NCI-H1436 (cell line): ENCODE measurements at regions not wholly inside any gene's neighbourhood (a gene's known extent, or its start where the extent isn't known, plus 50 kb on each side); places are given as distances from the start of the nearest gene placed in this dataset.
"Not testable (repeated sequence)": the region's sequence is repeated elsewhere in the genome, so short reads cannot be mapped to it uniquely, and the experiment has no call there.

Source experiments
- DNase-seq: peaks from one replicate; lab custom pipeline; 2025; lab: John Stamatoyannopoulos, UW

- DNase-seq = no peak
Measured at GRCh38 chr2:130289780-130290179, 52.9 kb upstream of the IMP4 start.

DNA sequence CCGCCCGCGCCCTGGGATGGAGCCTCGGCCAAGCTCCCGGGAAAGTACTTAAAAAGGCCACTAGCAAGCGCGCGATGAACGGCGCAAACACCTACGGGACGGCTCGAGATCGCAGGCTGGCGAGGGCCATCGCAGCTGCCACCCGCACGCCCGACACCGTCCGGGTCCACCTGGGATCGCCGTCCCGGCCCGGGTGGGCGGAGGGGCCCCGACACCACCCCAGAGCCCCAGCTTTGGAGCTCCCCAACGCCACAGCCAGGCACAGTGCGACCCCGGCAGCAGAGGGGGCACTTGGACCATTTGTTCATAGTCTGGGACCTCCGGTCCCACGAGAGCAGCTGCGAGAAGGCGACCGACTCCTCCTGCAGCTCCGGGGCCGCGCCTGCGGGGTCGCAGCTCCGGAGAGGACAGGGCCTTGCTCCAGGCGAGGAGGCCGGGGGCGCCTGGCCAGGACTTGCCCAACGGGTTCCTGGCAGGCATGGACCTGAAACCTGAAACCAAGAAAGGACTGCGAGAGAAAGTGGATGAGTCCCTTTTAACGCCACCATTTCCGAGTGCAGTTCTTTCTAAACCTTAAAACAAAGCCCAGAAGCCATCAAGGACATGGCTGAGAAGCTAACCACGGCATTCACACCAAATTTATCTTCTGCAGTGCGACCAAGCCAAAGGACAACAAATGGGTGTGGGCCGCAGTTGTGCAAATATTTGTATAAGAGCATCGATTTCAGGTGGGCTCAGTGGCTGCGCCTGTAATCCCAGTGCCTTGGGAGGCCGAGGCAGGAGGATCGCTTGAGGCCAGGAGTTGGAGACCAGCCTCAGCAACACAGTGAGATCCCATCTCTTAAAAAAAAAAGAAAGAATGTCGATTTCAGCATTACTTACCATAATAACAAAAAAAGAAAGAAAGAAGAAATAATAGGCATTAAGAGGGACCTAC lies 54.0 kb upstream of the IMP4 start:
- no peak for DNase-seq

- DNase-seq = no peak
Measured at GRCh38 chr2:130287656-130288026, 55.1 kb upstream of the IMP4 start.

GRCh38 chr2:130286983-130287655 lies 55.6 kb upstream of the IMP4 start:
- no peak for DNase-seq

GRCh38 chr2:130283341-130283869 lies 59.3 kb upstream of the IMP4 start:
- DNase-seq = not testable (repeated sequence)

DNA sequence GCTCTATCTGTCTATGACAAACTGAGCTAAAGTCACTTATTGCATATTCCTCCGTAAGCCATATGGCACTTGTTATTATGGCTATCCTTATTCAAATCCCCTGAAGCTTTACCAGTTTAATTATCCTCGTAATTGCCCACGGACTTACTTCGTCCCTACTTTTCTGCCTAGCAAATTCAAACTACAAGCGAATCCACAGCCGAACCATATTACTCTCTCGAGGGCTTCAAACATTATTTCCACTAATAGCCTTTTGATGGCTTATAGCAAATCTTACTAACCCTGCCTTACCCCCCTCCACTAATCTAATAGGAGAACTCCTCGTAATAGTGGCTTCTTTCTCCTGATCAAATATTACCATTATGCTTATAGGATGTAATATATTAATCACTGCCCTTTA lies 63.1 kb upstream of the IMP4 start:
- DNase-seq = not testable (repeated sequence)

GRCh38 chr2:130268333-130268732 lies 70.1 kb upstream of the TUBA3E start:
- DNase-seq = not testable (repeated sequence)

DNA sequence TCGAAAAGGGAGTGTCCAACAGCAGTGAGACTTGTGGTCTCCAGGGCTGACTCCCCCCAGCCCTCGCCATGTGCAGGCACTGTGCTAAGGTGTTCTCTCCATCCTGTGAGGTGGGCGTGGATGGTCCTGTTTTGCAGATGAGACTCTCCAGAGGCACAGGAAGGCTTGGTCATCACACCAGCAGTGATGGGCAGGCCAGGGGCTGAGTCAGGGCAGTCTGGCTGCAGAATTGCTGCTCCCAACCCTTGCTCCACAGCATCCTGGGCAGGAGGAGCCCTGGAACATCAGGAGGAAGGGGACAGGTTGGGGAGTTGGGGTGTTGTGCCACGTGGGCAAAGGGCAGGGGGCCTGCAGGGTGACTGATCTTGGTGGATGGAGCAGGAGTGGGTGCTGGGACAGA lies 69.3 kb upstream of the TUBA3E start:
- DNase-seq = not testable (repeated sequence)

DNA sequence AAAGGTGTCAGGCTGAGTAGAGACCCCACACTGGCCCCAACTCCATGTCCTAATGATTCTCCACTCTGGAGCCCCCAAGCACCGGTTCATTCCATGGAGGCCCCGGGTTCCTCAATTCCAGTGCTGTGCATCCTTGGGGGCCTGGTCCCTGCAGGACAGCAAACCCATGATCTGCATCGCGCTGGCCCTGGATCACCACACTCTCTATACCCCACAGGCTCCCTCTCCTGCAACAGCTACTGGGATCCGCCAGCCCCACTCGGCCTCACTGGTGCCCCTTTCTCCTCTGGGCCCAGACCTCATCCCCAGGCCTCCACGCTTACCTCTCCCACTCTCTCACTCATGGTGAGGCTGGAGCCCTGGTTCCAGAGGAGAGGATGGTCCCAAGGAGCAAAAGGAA lies 68.6 kb upstream of the TUBA3E start:
- DNase-seq = not testable (repeated sequence)

DNA sequence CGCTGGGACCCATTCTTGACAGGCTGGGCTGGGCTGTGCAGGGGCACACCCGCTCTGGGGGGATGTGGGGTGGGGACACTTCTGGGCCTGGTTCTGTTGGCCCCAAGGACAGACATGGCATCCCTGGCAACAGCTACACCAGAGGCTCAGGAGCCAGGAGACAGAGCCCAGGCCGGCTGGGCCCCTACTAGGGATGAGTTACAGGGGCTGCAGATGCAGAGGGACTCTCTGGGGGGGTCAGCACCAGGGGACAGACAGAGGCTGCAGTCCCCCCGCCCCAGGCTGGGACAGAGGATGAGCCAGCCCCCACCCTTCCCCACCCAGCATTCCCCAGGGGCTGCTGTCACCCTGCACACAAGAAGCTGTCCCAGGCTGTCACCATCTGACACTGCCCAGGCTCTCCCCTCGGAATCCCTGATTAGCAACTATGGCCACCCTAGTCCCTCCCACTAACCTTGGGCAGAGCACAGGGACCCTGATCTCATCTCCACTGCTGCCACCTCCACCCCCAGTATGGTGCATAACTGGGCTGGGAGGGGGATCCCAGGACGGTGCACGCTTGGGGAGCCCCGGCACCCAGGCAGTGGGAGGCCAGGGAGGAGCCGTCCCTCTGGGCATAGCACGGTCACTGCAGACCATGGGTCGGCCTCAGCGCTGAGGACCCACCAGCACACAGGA lies 67.5 kb upstream of the TUBA3E start:
- DNase-seq = not testable (repeated sequence)

- not testable (repeated sequence) for DNase-seq
Measured at GRCh38 chr2:130264901-130265320, 66.7 kb upstream of the TUBA3E start.

GRCh38 chr2:130264501-130264900 lies 66.3 kb upstream of the TUBA3E start:
- no peak for DNase-seq

- no peak for DNase-seq
Measured at GRCh38 chr2:130264046-130264445, 65.8 kb upstream of the TUBA3E start.

- no peak for DNase-seq
Measured at GRCh38 chr2:130263606-130264005, 65.4 kb upstream of the TUBA3E start.

DNA sequence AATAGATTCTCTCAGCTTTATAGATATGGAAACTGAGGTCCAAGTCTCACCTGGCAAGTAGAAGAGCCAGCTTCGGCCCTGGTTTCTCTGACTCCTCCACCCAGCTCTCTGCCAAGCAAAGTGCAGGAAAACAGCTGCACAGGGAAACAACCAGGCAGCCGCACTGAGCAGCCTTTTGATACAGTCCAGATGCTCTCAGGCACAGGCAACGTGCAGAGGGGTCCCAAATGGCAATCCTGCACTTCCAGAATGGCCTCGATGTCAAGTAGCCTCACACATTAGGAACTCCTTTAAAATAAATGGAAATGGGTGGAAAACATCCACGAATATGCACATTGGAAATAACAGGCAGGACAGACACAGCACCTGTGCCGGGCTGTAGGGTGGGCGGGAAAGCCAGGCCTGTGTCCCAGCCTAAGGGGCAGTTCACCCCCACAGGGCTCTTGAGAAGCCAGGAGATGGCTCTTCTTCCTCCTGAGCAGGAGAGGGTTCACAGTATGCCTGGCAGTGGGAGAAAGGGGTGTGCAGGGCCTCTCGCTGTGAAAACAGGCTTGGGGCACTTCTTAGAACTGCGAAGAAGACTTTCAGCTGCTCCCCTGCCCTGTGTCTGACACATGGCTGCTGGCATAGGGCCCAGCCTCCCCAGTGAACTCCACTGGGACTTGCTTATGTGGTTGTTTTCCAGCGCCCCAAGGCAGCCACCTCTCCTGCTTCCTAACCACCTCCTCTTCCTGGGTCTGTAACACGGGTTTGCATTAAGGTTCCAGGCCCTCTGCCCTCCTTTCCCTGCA lies 63.9 kb upstream of the TUBA3E start:
- DNase-seq = peak; percentile 11

DNA sequence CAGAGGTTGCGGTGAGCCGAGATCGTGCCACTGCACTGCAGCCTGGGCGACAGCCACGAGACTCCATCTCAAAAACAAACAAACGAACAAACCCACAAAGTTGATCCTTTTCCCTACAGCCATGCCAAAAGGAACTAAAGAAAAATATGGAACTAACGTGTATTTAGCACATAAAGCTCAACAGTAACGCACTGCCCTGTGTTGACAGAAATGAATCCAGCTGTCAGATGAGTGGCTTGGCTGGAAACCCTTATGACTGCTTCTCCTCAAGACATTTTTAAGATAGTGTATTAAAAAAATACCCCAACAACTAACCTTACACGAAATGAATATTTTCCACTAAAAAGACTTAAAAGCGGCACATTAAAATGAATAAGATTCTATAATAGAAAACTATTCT lies 62.9 kb upstream of the TUBA3E start:
- DNase-seq = no peak

GRCh38 chr2:130259594-130259993 lies 61.4 kb upstream of the TUBA3E start:
- DNase-seq = no peak

DNA sequence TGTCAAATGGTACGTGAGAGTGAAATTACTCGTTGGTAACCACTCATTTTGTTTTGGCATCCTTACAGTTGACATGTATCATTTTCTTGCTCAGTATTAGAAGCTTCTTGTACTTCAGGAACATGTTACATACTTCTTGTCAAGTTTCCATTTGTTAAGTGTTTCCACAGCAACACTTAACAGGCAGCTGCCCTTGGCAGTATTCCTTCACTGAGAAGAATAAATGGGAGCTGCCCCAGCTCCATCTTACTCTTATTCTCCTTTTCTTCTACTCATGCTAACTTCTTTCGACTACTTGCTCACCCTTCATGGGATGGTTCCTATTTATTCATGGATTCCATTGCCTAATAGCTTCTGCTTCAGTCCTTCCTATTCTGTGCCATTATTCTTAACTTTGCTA lies 60.1 kb upstream of the TUBA3E start:
- DNase-seq = no peak

DNA sequence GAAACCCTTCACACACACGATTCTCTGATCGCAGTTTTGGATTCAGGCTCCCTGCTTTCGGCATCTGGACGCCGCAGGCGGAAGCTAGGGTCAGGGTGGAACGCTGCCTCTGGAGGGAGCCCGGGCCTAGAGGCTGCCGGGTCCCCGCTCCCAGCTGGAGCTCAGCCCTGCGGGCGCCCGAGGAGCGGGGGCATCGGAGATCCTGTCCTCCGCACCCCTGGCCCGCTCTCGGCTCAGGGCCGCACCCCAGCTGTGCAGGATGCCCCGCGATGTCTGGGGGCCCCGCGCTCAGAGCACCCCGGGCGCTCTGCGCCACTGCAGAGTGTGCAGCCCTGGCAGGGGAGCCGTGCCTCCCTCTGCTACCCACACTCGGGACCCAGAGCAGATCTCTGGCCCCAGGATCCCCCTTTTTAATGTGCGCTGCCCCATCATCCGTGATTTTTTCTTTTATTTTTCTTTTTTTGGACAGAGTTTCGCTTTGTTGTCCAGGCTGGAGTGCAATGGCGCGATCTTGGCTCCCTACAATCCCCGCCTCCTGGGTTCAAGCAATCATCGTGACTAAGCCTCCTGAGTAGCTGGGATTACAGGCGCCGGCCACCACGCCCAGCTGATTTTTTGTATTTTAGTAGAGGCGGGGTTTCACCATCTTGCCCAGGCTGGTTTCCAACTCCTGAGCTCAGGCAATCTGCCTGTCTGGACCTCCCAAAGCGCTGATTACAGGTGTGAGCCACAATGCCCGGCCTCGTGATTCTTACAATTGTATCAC lies 54.8 kb upstream of the TUBA3E start:
- DNase-seq = no peak

DNA sequence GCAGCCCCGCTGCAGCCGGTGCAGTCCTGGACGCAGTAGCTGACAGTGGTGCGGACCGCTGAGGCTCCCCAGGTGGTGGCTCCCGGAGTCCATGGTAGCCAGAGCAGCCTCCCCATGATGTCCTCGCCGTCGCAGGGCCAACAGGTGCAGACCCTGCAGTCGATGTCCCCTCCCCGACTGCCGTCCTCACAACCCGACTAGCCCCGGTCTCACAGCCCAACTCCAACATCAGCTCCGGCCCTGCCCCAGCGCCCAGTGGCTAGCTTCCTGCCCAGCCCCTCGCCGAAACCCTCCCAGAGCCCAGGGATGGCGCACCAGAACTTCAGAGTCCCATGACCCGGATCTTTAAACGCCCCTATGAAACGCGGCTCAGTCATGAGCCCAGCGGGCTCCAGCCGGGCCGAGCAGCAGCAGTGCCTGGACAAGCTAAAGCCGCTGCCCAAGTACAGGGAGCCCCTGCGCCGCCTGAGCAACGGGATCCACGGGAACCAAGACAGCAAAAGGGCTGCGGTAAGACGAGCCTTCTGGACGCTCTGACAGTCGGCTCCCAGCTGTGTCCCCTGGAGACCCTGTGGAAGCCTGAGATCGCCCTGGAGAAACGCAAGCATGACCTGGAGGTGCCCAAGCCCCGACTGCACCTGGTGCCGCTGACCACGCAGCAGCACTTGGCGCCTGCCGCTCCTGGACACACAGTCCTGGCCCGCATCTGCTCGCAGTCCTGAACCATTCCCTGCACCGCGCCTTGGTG lies 53.8 kb upstream of the TUBA3E start:
- no peak for DNase-seq
